HG03103 (cell line): ENCODE measurements at regions not wholly inside any gene's neighbourhood (a gene's known extent, or its start where the extent isn't known, plus 50 kb on each side); places are given as distances from the start of the nearest gene placed in this dataset.

ENCODE experiments used
- ATAC-seq: cut with Tn5 transposase; IDR thresholded peaks from one replicate; pipeline ENCODE4 v1.9.1; 2021; ENCODE audit warnings: low read depth; ENCODE audit not compliant: unreplicated experiment

GRCh38 chr11:45449036-45449601, 163.0 kb upstream of the SYT13 start:
- ATAC-seq = no peak

- no peak for ATAC-seq
These were observed 162.4 kb upstream of the SYT13 start for GRCh38 chr11:45448561-45448960.

GRCh38 chr11:45446998-45447397, 160.9 kb upstream of the SYT13 start:
- ATAC-seq = no peak

GRCh38 chr11:45446434-45446833, 160.3 kb upstream of the SYT13 start:
- no peak for ATAC-seq

- no peak for ATAC-seq
These were observed 158.7 kb upstream of the SYT13 start for GRCh38 chr11:45444796-45445195.

GRCh38 chr11:45440111-45440510, 154.0 kb upstream of the SYT13 start:
- ATAC-seq = no peak

- ATAC-seq = no peak
These were observed 150.8 kb upstream of the SYT13 start for GRCh38 chr11:45436966-45437365.

GRCh38 chr11:45436118-45436517, 150.0 kb upstream of the SYT13 start:
- ATAC-seq = no peak

GRCh38 chr11:45435706-45436105, 149.6 kb upstream of the SYT13 start:
- ATAC-seq = no peak

- ATAC-seq = no peak
These were observed 146.8 kb upstream of the SYT13 start for GRCh38 chr11:45432910-45433309.

- no peak for ATAC-seq
These were observed 146.0 kb upstream of the SYT13 start for GRCh38 chr11:45432100-45432499.

GRCh38 chr11:45431046-45432018, 145.2 kb upstream of the SYT13 start:
- ATAC-seq = no peak

- no peak for ATAC-seq
These were observed 144.2 kb upstream of the SYT13 start for GRCh38 chr11:45430361-45430760.

- no peak for ATAC-seq
These were observed 143.6 kb upstream of the SYT13 start for GRCh38 chr11:45429719-45430118.

GRCh38 chr11:45428541-45429230, 142.5 kb upstream of the SYT13 start:
- no peak for ATAC-seq

GRCh38 chr11:45428116-45428515, 142.0 kb upstream of the SYT13 start:
- ATAC-seq = no peak

- ATAC-seq = no peak
These were observed 138.5 kb upstream of the SYT13 start for GRCh38 chr11:45424411-45425180.

- no peak for ATAC-seq
These were observed 137.5 kb upstream of the SYT13 start for GRCh38 chr11:45423475-45424120.

GRCh38 chr11:45423036-45423435, 136.9 kb upstream of the SYT13 start:
- ATAC-seq = no peak

GRCh38 chr11:45414088-45414487, 127.9 kb upstream of the SYT13 start:
- no peak for ATAC-seq
